Adrenal gland (tissue), 5 donors: ENCODE measurements at regions not wholly inside any gene's neighbourhood (a gene's known extent, or its start where the extent isn't known, plus 50 kb on each side); places are given as distances from the start of the nearest gene placed in this dataset.

Experiments used
- CTCF ChIP-seq, 6 experiments: fragments of 450-650 bp in 4 of 6; fragments of 200-600 bp in 2 of 6; sonication (generic) in 1 of 6; IDR thresholded peaks; 1 replicate in 5 of 6; 2 replicates in 1 of 6; pipeline versions ENCODE4 v1.5.1 to v1.8.0; 2016 to 2021; ENCODE audit warnings: antibody characterized with exemption in 6 of 6, mild to moderate bottlenecking in 2 of 6, moderate library complexity in 1 of 6
- POLR2A ChIP-seq, 2 donors: fragments of 450-650 bp; IDR thresholded peaks; one replicate each; pipeline ENCODE4 v1.6.1; 2017; ENCODE audit warnings: antibody characterized with exemption in 2 of 2, mild to moderate bottlenecking in 2 of 2, moderate library complexity in 1 of 2
- donor health status: DM: no; HTN: no; CAD: no.

GRCh38 chr11:129724866-129725265 lies 90.8 kb upstream of the TMEM45B start:
- no peak for TF ChIP-seq CTCF (IDR thresholded peaks at IDR 0.05)
- TF ChIP-seq POLR2A (IDR thresholded peaks at IDR 0.05), result no peak
